SK-N-SH treated with all-trans-retinoic acid at 6 μM for 48 hours (cell line): ENCODE measurements at regions not wholly inside any gene's neighbourhood (a gene's known extent, or its start where the extent isn't known, plus 50 kb on each side); places are given as distances from the start of the nearest gene placed in this dataset.

Source experiments
- ATAC-seq: fragments of 200-7000 bp; cut with Tn5 transposase; 3 replicates; pipeline ENCODE4 v1.9.1; 2020; ENCODE audit warnings: mild to moderate bottlenecking, moderate library complexity
- ARNTL ChIP-seq: fragments of 450-650 bp; formaldehyde crosslinking; IDR thresholded peaks from 2 replicates; pipeline ENCODE4 v1.5.0; 2020; ENCODE audit warnings: low read depth, mild to moderate bottlenecking, moderate library complexity, borderline replicate concordance
- BACH2 ChIP-seq: fragments of 250-450 bp; sonication (Bioruptor Pico); IDR thresholded peaks from 2 replicates; pipeline ENCODE4 v1.9.0; 2021; ENCODE audit warnings: mild to moderate bottlenecking, borderline replicate concordance
- CSDC2 ChIP-seq: fragments of 250-450 bp; sonication (Bioruptor Pico); IDR thresholded peaks from 2 replicates; pipeline ENCODE4 v1.5.0; 2020; ENCODE audit warnings: mild to moderate bottlenecking, moderate library complexity
- ESRRG ChIP-seq: fragments of 250-450 bp; sonication (Bioruptor Pico); IDR thresholded peaks from 2 replicates; pipeline ENCODE4 v1.6.1; 2021; ENCODE audit warnings: mild to moderate bottlenecking
- GLIS3 ChIP-seq: fragments of 250-450 bp; sonication (Bioruptor Pico); IDR thresholded peaks from 2 replicates; pipeline ENCODE4 v1.5.0; 2020; ENCODE audit warnings: mild to moderate bottlenecking, moderate library complexity
- ISL1 ChIP-seq: fragments of 250-450 bp; sonication (Bioruptor Pico); IDR thresholded peaks from 2 replicates; pipeline ENCODE4 v2.1.2; 2022; ENCODE audit warnings: mild to moderate bottlenecking, moderate library complexity
- OSR1 ChIP-seq: fragments of 250-450 bp; sonication (Bioruptor Pico); IDR thresholded peaks from 2 replicates; pipeline ENCODE4 v1.8.0; 2022; ENCODE audit warnings: moderate library complexity, mild to moderate bottlenecking, inconsistent platforms
- PATZ1 ChIP-seq: fragments of 250-450 bp; sonication (Bioruptor Pico); IDR thresholded peaks from 2 replicates; pipeline ENCODE4 v1.8.0; 2020; ENCODE audit warnings: mild to moderate bottlenecking, moderate library complexity, borderline replicate concordance
- PPARA ChIP-seq: fragments of 250-450 bp; sonication (Bioruptor Pico); IDR thresholded peaks from 2 replicates; pipeline ENCODE4 v1.5.0; 2020; ENCODE audit warnings: mild to moderate bottlenecking, borderline replicate concordance
- SNAI2 ChIP-seq: fragments of 250-450 bp; sonication (Bioruptor Pico); IDR thresholded peaks from 2 replicates; pipeline ENCODE4 v1.5.0; 2020; ENCODE audit warnings: mild to moderate bottlenecking, moderate library complexity
- TOX ChIP-seq: fragments of 250-450 bp; sonication (Bioruptor Pico); IDR thresholded peaks from 2 replicates; pipeline ENCODE4 v1.8.0; 2021; ENCODE audit warnings: mild to moderate bottlenecking, moderate library complexity, borderline replicate concordance
- ZC3H10 ChIP-seq: fragments of 250-450 bp; sonication (Bioruptor Pico); IDR thresholded peaks from 2 replicates; pipeline ENCODE4 v1.5.1; 2021; ENCODE audit warnings: mild to moderate bottlenecking, moderate library complexity
- ZFP3 ChIP-seq: fragments of 250-450 bp; sonication (Bioruptor Pico); IDR thresholded peaks from 2 replicates; pipeline ENCODE4 v1.5.0; 2020; ENCODE audit warnings: mild to moderate bottlenecking, moderate library complexity
- ZNF565 ChIP-seq: fragments of 450-650 bp; formaldehyde crosslinking; conservative IDR thresholded peaks from 2 replicates; pipeline ENCODE4 v1.5.0; 2020; ENCODE audit warnings: low read depth, mild to moderate bottlenecking, moderate library complexity
- ZNF70 ChIP-seq: fragments of 450-650 bp; formaldehyde crosslinking; IDR thresholded peaks from 2 replicates; pipeline ENCODE4 v1.5.0; 2020; ENCODE audit warnings: mild to moderate bottlenecking, moderate library complexity
- ZNF8 ChIP-seq: fragments of 450-650 bp; formaldehyde crosslinking; IDR thresholded peaks from 2 replicates; pipeline ENCODE4 v1.5.0; 2020; ENCODE audit warnings: mild to moderate bottlenecking, moderate library complexity
- TF ChIP-seq, protein P1 (sequence below): fragments of 250-450 bp; sonication (Bioruptor Pico); IDR thresholded peaks from 2 replicates; pipeline ENCODE4 v1.5.1; 2020; ENCODE audit warnings: low read depth, mild to moderate bottlenecking, moderate library complexity
- TF ChIP-seq, protein P2 (sequence below): fragments of 250-450 bp; sonication (Bioruptor Pico); IDR thresholded peaks from 2 replicates; pipeline ENCODE4 v1.5.1; 2021; ENCODE audit warnings: mild to moderate bottlenecking, moderate library complexity
- TF ChIP-seq, protein P3 (sequence below): fragments of 250-450 bp; sonication (Bioruptor Pico); IDR thresholded peaks from 2 replicates; pipeline ENCODE4 v1.8.0; 2021; ENCODE audit warnings: low read depth, mild to moderate bottlenecking, moderate library complexity, borderline replicate concordance
- TF ChIP-seq, protein P4 (sequence below): fragments of 250-450 bp; sonication (Bioruptor Pico); IDR thresholded peaks from 2 replicates; pipeline ENCODE4 v1.5.0; 2020; ENCODE audit warnings: mild to moderate bottlenecking, moderate library complexity

- ATAC-seq, result no peak
- no peak for TF ChIP-seq PPARA (CRISPR knock-in tag)
- no peak for TF ChIP-seq ZC3H10 (CRISPR knock-in tag)
- TF ChIP-seq, protein P1, sequence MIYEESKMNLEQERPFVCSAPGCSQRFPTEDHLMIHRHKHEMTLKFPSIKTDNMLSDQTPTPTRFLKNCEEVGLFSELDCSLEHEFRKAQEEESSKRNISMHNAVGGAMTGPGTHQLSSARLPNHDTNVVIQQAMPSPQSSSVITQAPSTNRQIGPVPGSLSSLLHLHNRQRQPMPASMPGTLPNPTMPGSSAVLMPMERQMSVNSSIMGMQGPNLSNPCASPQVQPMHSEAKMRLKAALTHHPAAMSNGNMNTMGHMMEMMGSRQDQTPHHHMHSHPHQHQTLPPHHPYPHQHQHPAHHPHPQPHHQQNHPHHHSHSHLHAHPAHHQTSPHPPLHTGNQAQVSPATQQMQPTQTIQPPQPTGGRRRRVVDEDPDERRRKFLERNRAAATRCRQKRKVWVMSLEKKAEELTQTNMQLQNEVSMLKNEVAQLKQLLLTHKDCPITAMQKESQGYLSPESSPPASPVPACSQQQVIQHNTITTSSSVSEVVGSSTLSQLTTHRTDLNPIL (CRISPR knock-in tag), result no peak
Measured at GRCh38 chr4:100841911-100842310, 324.1 kb upstream of the EMCN start.

GRCh38 chr4:100839712-100840111 is 321.9 kb upstream of the EMCN start:
- TF ChIP-seq, protein P2, sequence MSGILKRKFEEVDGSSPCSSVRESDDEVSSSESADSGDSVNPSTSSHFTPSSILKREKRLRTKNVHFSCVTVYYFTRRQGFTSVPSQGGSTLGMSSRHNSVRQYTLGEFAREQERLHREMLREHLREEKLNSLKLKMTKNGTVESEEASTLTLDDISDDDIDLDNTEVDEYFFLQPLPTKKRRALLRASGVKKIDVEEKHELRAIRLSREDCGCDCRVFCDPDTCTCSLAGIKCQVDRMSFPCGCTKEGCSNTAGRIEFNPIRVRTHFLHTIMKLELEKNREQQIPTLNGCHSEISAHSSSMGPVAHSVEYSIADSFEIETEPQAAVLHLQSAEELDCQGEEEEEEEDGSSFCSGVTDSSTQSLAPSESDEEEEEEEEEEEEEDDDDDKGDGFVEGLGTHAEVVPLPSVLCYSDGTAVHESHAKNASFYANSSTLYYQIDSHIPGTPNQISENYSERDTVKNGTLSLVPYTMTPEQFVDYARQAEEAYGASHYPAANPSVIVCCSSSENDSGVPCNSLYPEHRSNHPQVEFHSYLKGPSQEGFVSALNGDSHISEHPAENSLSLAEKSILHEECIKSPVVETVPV (CRISPR knock-in tag), result no peak
- TF ChIP-seq OSR1 (CRISPR knock-in tag) (no peak), ZNF70 (no peak), ZC3H10 (CRISPR knock-in tag) (no peak)
- ATAC-seq, result no peak

DNA sequence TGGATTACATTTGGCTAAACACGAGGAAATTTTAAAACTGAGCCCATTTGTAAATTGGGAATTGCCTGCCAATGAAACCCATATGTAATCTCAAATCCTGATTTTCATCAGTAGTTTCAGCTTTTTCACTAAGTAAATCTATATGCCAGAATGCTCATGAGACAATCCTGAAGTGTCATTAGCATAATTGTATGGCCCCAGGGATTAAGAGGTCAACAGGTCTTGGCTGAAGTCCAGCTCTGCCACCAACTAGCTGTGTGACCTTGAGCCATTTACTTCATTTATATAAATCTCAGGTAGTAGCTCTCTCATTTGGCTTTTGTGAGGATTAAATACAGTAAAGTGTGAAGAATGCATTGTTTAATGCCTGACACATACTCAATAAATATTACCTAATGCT is 320.5 kb upstream of the EMCN start:
- no peak for ATAC-seq
- no peak for TF ChIP-seq SNAI2 (CRISPR knock-in tag)
- TF ChIP-seq CSDC2, result no peak
- TF ChIP-seq, protein P3, sequence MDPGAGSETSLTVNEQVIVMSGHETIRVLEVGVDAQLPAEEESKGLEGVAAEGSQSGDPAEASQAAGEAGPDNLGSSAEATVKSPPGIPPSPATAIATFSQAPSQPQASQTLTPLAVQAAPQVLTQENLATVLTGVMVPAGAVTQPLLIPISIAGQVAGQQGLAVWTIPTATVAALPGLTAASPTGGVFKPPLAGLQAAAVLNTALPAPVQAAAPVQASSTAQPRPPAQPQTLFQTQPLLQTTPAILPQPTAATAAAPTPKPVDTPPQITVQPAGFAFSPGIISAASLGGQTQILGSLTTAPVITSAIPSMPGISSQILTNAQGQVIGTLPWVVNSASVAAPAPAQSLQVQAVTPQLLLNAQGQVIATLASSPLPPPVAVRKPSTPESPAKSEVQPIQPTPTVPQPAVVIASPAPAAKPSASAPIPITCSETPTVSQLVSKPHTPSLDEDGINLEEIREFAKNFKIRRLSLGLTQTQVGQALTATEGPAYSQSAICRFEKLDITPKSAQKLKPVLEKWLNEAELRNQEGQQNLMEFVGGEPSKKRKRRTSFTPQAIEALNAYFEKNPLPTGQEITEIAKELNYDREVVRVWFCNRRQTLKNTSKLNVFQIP (CRISPR knock-in tag), result no peak
- TF ChIP-seq ARNTL (CRISPR knock-in tag), result no peak
- TF ChIP-seq ZNF565 (CRISPR knock-in tag), result no peak

DNA sequence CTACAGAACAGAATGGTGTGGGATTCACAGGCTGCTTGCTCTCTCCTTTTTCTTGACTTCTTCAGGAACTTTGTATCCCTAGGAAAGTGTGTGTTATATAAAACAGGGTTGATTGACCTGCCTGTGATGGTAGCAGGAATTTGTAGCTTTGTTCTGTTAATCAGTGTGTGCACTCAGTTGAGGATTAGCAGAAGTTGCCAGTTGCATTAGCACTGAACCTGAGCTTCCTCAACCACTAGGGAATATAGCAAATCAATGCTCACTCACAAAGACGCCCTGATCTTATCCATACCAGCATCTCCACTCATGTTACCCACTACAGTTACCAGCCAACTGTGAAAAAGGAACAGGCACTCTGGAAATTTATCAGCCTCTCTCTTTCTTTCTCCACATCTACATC is 319.1 kb upstream of the EMCN start:
- no peak for ATAC-seq
- TF ChIP-seq ZNF70 (no peak), PATZ1 (CRISPR knock-in tag) (no peak), ARNTL (CRISPR knock-in tag) (no peak), PPARA (CRISPR knock-in tag) (no peak), ZNF565 (CRISPR knock-in tag) (no peak), ESRRG (CRISPR knock-in tag) (no peak), ZNF8 (CRISPR knock-in tag) (no peak), ZFP3 (CRISPR knock-in tag) (no peak), ZC3H10 (CRISPR knock-in tag) (no peak), GLIS3 (CRISPR knock-in tag) (no peak), ISL1 (no peak), BACH2 (CRISPR knock-in tag) (no peak), TOX (no peak)
- TF ChIP-seq, protein P2 (CRISPR knock-in tag), result no peak
- TF ChIP-seq, protein P3 (CRISPR knock-in tag), result no peak
- TF ChIP-seq, protein P4, sequence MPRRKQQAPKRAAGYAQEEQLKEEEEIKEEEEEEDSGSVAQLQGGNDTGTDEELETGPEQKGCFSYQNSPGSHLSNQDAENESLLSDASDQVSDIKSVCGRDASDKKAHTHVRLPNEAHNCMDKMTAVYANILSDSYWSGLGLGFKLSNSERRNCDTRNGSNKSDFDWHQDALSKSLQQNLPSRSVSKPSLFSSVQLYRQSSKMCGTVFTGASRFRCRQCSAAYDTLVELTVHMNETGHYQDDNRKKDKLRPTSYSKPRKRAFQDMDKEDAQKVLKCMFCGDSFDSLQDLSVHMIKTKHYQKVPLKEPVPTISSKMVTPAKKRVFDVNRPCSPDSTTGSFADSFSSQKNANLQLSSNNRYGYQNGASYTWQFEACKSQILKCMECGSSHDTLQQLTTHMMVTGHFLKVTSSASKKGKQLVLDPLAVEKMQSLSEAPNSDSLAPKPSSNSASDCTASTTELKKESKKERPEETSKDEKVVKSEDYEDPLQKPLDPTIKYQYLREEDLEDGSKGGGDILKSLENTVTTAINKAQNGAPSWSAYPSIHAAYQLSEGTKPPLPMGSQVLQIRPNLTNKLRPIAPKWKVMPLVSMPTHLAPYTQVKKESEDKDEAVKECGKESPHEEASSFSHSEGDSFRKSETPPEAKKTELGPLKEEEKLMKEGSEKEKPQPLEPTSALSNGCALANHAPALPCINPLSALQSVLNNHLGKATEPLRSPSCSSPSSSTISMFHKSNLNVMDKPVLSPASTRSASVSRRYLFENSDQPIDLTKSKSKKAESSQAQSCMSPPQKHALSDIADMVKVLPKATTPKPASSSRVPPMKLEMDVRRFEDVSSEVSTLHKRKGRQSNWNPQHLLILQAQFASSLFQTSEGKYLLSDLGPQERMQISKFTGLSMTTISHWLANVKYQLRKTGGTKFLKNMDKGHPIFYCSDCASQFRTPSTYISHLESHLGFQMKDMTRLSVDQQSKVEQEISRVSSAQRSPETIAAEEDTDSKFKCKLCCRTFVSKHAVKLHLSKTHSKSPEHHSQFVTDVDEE, result no peak
